CD4-positive, alpha-beta T cell treated with Interleukin-1 beta for 1 hour (primary cell): ENCODE measurements at regions not wholly inside any gene's neighbourhood (a gene's known extent, or its start where the extent isn't known, plus 50 kb on each side); places are given as distances from the start of the nearest gene placed in this dataset.

ENCODE experiments used
- DNase-seq, 2 donors: peaks; one replicate each; pipeline ENCODE4 v3.0.0-alpha.2; 2020 to 2022

DNA sequence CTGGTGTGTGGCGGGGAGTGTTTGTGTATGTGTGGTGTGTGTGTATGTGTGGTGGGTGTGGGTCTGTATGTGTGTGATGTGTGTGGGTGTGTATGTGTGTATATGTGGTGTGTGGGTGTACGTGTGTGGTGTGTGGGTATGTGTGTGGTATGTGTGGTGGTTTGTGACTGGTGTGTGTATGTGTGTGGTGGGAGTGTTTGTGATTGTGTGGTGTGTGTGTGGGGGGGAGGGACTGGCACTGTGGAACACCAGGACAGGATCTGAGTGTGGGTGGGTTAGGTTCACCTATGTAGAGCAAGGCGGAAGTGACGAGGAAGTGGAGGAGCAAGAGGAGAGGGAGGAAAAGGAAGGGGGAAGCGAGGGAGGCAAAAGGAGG, 510.8 kb downstream of the SHQ1 start:
- no peak for DNase-seq

- DNase-seq: no peak
These were observed 511.3 kb downstream of the SHQ1 start for GRCh38 chr3:72336821-72337479.

GRCh38 chr3:72336114-72336651, 512.1 kb downstream of the SHQ1 start:
- no peak for DNase-seq

GRCh38 chr3:72335458-72336095, 512.7 kb downstream of the SHQ1 start:
- no peak for DNase-seq

GRCh38 chr3:72334681-72335457, 513.4 kb downstream of the SHQ1 start:
- DNase-seq: no peak

DNA sequence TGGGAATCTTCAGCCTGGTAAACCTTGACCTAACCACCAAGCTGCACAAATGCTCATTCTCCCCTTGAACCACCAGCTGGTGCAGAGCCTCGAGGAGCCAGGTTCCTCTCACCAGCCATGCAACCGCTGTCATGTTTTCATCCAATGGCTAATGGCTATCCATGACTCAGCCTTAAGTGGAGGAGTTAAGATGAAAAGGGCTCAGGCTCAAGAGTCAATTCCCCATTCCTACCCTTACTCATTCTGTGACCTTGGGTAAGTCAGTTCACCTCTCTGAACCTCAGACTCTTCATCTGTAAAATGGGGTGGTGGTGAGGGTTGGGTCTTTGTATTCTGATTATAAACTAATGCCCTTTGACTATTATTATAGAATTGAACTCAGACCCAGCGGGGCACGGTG, 515.6 kb downstream of the SHQ1 start:
- no peak for DNase-seq

- no peak for DNase-seq
These were observed 516.2 kb downstream of the SHQ1 start for GRCh38 chr3:72332036-72332435.

- DNase-seq: no peak
These were observed 517.2 kb downstream of the SHQ1 start for GRCh38 chr3:72331076-72331475.

DNA sequence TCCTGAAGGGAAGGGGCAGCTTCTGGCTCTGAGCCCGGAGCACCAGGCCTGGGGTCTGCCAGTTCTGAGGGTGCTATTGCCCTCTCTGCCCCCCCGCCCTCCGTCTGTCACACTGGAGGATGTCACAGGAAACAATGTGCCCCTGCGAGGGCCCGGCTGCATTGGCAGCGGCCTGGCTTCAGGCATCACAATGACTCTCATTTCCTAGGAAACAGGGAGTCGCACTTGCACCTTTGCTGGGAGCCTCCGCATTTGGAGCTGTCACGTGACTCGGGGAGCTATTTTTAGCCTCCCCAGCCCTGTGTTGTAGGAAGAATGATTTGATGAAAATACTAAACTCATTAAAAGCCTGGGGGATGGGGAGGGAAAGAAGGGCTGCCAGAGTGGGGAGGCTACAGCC, 518.9 kb downstream of the SHQ1 start:
- no peak for DNase-seq

DNA sequence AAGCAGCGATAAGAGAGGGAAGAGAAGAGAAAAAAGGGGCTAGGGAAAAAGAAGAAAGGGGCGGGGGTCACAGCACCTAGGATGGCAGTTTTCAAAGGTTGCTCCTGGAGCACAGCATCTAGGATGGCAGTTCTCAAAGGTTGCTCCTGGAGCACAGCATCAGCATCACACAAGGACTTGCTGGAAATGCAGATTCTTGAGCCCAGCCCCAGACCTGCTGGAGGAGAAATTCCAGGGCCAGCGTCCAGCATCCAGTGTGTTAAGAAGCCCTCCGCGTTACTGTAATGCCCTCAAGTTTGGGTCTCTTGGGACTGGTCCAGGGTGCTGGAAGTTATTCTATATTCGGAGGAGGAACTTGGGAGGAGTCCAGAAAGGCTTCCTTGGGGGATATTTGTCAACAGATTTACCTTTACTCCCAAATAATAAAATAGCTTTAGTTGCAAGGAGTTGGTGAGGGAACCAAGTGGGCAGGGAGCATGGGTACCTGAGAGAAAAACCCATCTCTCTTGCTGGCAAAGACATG, 519.4 kb downstream of the SHQ1 start:
- DNase-seq: no peak

- DNase-seq: no peak
These were observed 521.2 kb downstream of the SHQ1 start for GRCh38 chr3:72327008-72327407.

DNA sequence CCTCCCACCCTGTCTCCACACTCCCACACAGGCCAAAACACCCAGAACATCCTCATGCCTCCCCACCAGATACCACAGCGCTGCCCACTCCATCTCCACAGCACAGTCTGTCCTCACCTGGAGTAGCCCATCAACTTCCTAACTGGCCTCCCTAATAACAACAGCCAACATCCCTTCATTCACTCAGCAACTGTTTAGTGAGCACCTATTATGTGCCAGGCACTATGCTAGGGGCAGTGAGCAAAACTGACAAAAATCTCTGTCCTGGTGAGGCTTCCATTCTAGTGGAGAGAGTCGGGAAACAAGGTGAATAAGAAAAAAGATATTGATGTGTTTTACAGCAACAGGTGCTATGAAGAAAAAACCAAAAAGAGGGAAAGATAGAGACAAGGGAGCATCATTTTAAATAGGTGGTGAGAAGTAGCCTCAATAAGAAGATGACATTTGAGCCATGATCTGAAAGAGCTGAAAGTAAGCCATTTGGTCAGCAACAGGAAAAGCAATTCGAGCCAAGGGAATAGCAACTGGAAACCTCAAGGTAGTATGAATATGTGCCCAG, 523.9 kb downstream of the SHQ1 start:
- no peak for DNase-seq

DNA sequence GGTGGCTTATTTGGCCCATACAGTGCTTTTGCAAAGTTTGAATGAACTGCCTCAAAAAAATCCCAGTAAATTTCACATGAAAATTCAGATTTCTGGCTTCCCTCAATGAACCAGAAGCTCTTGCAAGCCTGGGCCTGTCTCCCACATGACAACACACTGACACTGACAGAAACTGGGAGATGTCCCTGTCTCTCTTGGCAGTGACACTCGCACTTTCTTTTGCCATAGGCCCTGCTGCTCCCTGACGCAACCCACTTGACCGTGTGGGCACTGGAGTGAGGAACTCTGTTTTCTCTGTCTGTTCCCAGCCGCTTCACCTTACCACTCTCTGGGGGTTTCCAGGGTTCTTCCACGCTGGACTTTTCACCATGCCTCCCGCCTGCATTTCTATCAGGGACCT, 524.5 kb downstream of the SHQ1 start:
- no peak for DNase-seq

GRCh38 chr3:72322264-72322976, 525.8 kb downstream of the SHQ1 start:
- DNase-seq: no peak

GRCh38 chr3:72320955-72321303, 527.3 kb downstream of the SHQ1 start:
- no peak for DNase-seq

- DNase-seq: no peak
These were observed 527.9 kb downstream of the SHQ1 start for GRCh38 chr3:72320095-72320954.

- DNase-seq: no peak
These were observed 528.8 kb downstream of the SHQ1 start for GRCh38 chr3:72319194-72320094.

DNA sequence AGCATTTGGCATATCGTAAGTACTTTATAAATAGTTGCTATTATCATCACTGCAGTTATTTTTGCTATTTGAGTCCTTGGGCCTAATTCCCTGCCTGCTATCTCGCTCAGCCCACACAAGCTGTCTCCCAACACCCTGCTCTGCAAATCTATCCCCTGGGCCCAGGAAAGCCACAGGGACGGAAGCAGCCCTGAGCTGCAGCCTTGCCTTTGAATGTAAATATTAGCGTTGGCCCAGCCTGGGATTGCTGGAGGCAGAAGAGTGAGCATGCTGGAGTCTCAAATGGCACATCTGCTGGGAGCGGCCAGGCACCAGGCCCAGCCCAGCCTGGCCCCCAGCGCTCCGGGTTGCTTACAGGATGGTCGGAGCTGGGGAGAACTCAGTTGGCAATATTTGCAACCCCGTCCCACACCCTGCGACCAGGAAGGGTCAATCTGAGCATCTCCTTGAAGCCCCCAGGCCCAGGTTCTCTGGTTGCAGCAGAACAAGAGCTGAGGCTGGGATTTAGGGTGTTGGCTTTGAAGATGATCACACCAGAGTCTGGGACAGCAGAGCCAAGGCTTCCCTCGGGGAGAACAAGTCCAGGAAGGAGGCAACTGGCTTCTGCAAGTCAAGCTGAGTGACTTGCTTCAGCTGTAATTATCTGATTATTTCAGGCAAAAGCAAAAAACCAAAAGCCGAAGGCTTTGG, 529.6 kb downstream of the SHQ1 start:
- DNase-seq: no peak

GRCh38 chr3:72317491-72317890, 530.8 kb downstream of the SHQ1 start:
- DNase-seq: no peak
